Ishikawa (cell line): ENCODE measurements at regions not wholly inside any gene's neighbourhood (a gene's known extent, or its start where the extent isn't known, plus 50 kb on each side); places are given as distances from the start of the nearest gene placed in this dataset.

Experiments used
- CEBPB ChIP-seq: IDR thresholded peaks from 2 replicates; pipeline ENCODE4 v1.6.1; 2012
- CREB1 ChIP-seq: IDR thresholded peaks from 2 replicates; pipeline ENCODE4 v1.6.1; 2012; ENCODE audit warnings: low read depth
- EGR1 ChIP-seq: IDR thresholded peaks from 2 replicates; pipeline ENCODE4 v1.6.1; 2012
- EP300 ChIP-seq: IDR thresholded peaks from 2 replicates; pipeline ENCODE4 v1.6.1; 2012; ENCODE audit warnings: borderline replicate concordance
- FOXM1 ChIP-seq: IDR thresholded peaks from 2 replicates; pipeline ENCODE4 v1.6.1; 2012; ENCODE audit warnings: low read depth, borderline replicate concordance
- MAX ChIP-seq: IDR thresholded peaks from 2 replicates; pipeline ENCODE4 v1.6.1; 2012
- NFIC ChIP-seq: IDR thresholded peaks from 2 replicates; pipeline ENCODE4 v1.6.1; 2012
- RAD21 ChIP-seq: IDR thresholded peaks from 2 replicates; pipeline ENCODE4 v1.6.1; 2012; ENCODE audit warnings: low read depth
- REST ChIP-seq: IDR thresholded peaks from 2 replicates; pipeline ENCODE4 v1.6.1; 2012; ENCODE audit warnings: low read depth, mild to moderate bottlenecking
- TAF1 ChIP-seq: IDR thresholded peaks from 2 replicates; pipeline ENCODE4 v1.6.1; 2012; ENCODE audit warnings: low read depth, mild to moderate bottlenecking
- TCF12 ChIP-seq: IDR thresholded peaks from 2 replicates; pipeline ENCODE4 v1.6.1; 2012; ENCODE audit warnings: low read depth
- TEAD4 ChIP-seq: IDR thresholded peaks from 2 replicates; pipeline ENCODE4 v1.6.1; 2012
- USF1 ChIP-seq: IDR thresholded peaks from 2 replicates; pipeline ENCODE4 v1.6.1; 2012
- YY1 ChIP-seq: IDR thresholded peaks from 2 replicates; pipeline ENCODE4 v1.6.1; 2012; ENCODE audit warnings: low read depth
- ZBTB7A ChIP-seq: IDR thresholded peaks from 2 replicates; pipeline ENCODE4 v1.6.1; 2012; ENCODE audit warnings: low read depth

- TF ChIP-seq TCF12: no peak
- no peak for TF ChIP-seq MAX
- TF ChIP-seq ZBTB7A: no peak
- TF ChIP-seq TEAD4: no peak
- no peak for TF ChIP-seq EGR1
- no peak for TF ChIP-seq FOXM1
- TF ChIP-seq CREB1: no peak
Observed at GRCh38 chr2:128442053-128442751, 123.5 kb upstream of the HS6ST1 start.

GRCh38 chr2:128442891-128443302 is 124.2 kb upstream of the HS6ST1 start:
- TF ChIP-seq CEBPB: no peak
- TF ChIP-seq TEAD4: no peak
- no peak for TF ChIP-seq USF1
- no peak for TF ChIP-seq TCF12
- no peak for TF ChIP-seq EGR1
- no peak for TF ChIP-seq ZBTB7A
- TF ChIP-seq FOXM1: no peak
- TF ChIP-seq NFIC: no peak
- TF ChIP-seq TAF1: no peak
- TF ChIP-seq RAD21: no peak
- no peak for TF ChIP-seq MAX
- no peak for TF ChIP-seq REST
- no peak for TF ChIP-seq CREB1

- TF ChIP-seq CEBPB (no peak), RAD21 (no peak), NFIC (no peak), EGR1 (no peak), FOXM1 (no peak), EP300 (no peak), YY1 (no peak), USF1 (no peak), CREB1 (no peak), TEAD4 (no peak), TAF1 (no peak), MAX (no peak)
Observed at GRCh38 chr2:128444121-128444771, 125.6 kb upstream of the HS6ST1 start.

- TF ChIP-seq NFIC (no peak), REST (no peak), EGR1 (no peak), ZBTB7A (no peak), CREB1 (no peak), CEBPB (no peak), YY1 (no peak), TCF12 (no peak)
Observed at GRCh38 chr2:128444816-128445522, 126.3 kb upstream of the HS6ST1 start.

GRCh38 chr2:128445523-128445900 is 126.8 kb upstream of the HS6ST1 start:
- TF ChIP-seq EGR1 (no peak), YY1 (no peak), USF1 (no peak), TEAD4 (no peak)
